H9 (cell line): ENCODE measurements at regions not wholly inside any gene's neighbourhood (a gene's known extent, or its start where the extent isn't known, plus 50 kb on each side); places are given as distances from the start of the nearest gene placed in this dataset.

ENCODE experiments used
- DNase-seq: peaks from one replicate; pipeline ENCODE4 v3.0.0-alpha.2; 2017
- H2AFZ ChIP-seq: one replicate; pipeline ENCODE4 v1.6.1; 2013; ENCODE audit warnings: mild to moderate bottlenecking, low read length, control low read depth, moderate library complexity
- H2AK5ac ChIP-seq: 2 replicates; pipeline ENCODE4 v1.6.1; 2013; ENCODE audit warnings: low read length, control low read depth, mixed read lengths; ENCODE audit not compliant: insufficient read length
- H2BK120ac ChIP-seq: one replicate; pipeline ENCODE4 v1.6.1; 2013; ENCODE audit warnings: low read depth, mild to moderate bottlenecking, low read length, control low read depth, inconsistent platforms; ENCODE audit not compliant: poor library complexity, severe bottlenecking
- H2BK12ac ChIP-seq: 2 replicates; pipeline ENCODE4 v1.6.1; 2013; ENCODE audit warnings: low read length, control low read depth, mixed read lengths, low read depth; ENCODE audit not compliant: insufficient read length
- H2BK15ac ChIP-seq: 2 replicates; pipeline ENCODE4 v1.6.1; 2013; ENCODE audit warnings: low read depth, low read length, control low read depth
- H2BK20ac ChIP-seq: one replicate; pipeline ENCODE4 v1.6.1; 2013; ENCODE audit warnings: low read depth, mild to moderate bottlenecking, low read length, control low read depth, inconsistent platforms; ENCODE audit not compliant: poor library complexity, severe bottlenecking
- H2BK5ac ChIP-seq: 2 replicates; pipeline ENCODE4 v1.6.1; 2013; ENCODE audit warnings: low read length, control low read depth, mixed read lengths; ENCODE audit not compliant: insufficient read length
- H3K14ac ChIP-seq: 2 replicates; pipeline ENCODE4 v1.6.1; 2013; ENCODE audit warnings: low read length, control low read depth; ENCODE audit not compliant: insufficient read depth
- H3K18ac ChIP-seq: 2 replicates; pipeline ENCODE4 v1.6.1; 2013; ENCODE audit warnings: low read depth, mild to moderate bottlenecking, mixed read lengths, low read length, control low read depth; ENCODE audit not compliant: insufficient read length
- H3K23ac ChIP-seq: 2 replicates; pipeline ENCODE4 v1.6.1; 2013; ENCODE audit warnings: low read length, control low read depth, mixed read lengths, low read depth; ENCODE audit not compliant: insufficient read length
- H3K23me2 ChIP-seq: 2 replicates; pipeline ENCODE4 v1.6.1; 2013; ENCODE audit warnings: low read depth, mild to moderate bottlenecking, mixed read lengths, low read length, control low read depth; ENCODE audit not compliant: insufficient read length, poor library complexity, severe bottlenecking
- H3K27ac ChIP-seq: 2 replicates; pipeline ENCODE4 v1.5.1; 2013; ENCODE audit warnings: low read length, control low read depth, mixed read lengths, low read depth; ENCODE audit not compliant: insufficient read length
- H3K27me3 ChIP-seq: 2 replicates; pipeline ENCODE4 v1.6.1; 2013; ENCODE audit warnings: low read length, control low read depth, inconsistent platforms; ENCODE audit not compliant: insufficient read depth
- H3K4ac ChIP-seq: 2 replicates; pipeline ENCODE4 v1.6.1; 2013; ENCODE audit warnings: low read depth, mild to moderate bottlenecking, control low read depth, inconsistent platforms, low read length, moderate library complexity
- H3K4me1 ChIP-seq: 2 replicates; pipeline ENCODE4 v1.6.1; 2013; ENCODE audit warnings: low read length, control low read depth, inconsistent platforms; ENCODE audit not compliant: insufficient read depth
- H3K4me2 ChIP-seq: 2 replicates; pipeline ENCODE4 v1.6.1; 2013; ENCODE audit warnings: low read length, control low read depth, mixed read lengths; ENCODE audit not compliant: insufficient read length, insufficient read depth
- H3K56ac ChIP-seq: 2 replicates; pipeline ENCODE4 v1.6.1; 2013; ENCODE audit warnings: low read depth, mild to moderate bottlenecking, mixed read lengths, low read length, control low read depth; ENCODE audit not compliant: insufficient read length
- H3K79me1 ChIP-seq: 2 replicates; pipeline ENCODE4 v1.6.1; 2013; ENCODE audit warnings: low read depth, mild to moderate bottlenecking, moderate library complexity, low read length, control low read depth, inconsistent platforms; ENCODE audit not compliant: insufficient read depth, poor library complexity, severe bottlenecking
- H3K79me2 ChIP-seq: 2 replicates; pipeline ENCODE4 v1.6.1; 2013; ENCODE audit warnings: low read length, control low read depth, inconsistent platforms; ENCODE audit not compliant: insufficient read depth
- H3K9ac ChIP-seq: 2 replicates; pipeline ENCODE4 v1.6.1; 2013; ENCODE audit warnings: low read length, control low read depth, mixed read lengths; ENCODE audit not compliant: insufficient read length; ENCODE audit errors: extremely low read depth
- H3K9me3 ChIP-seq: one replicate; pipeline ENCODE4 v1.6.1; 2013; ENCODE audit warnings: low read depth, low read length, inconsistent platforms; ENCODE audit not compliant: control insufficient read depth
- H3T11ph ChIP-seq: one replicate; pipeline ENCODE4 v1.6.1; 2013; ENCODE audit warnings: mild to moderate bottlenecking, low read length, control low read depth, inconsistent platforms
- H4K20me1 ChIP-seq: one replicate; pipeline ENCODE4 v1.6.1; 2013; ENCODE audit not compliant: control insufficient read depth, insufficient read length, insufficient read depth
- H4K5ac ChIP-seq: 2 replicates; pipeline ENCODE4 v1.6.1; 2013; ENCODE audit warnings: low read depth, mild to moderate bottlenecking, mixed read lengths, low read length, control low read depth; ENCODE audit not compliant: insufficient read length
- H4K8ac ChIP-seq: replicated peaks from 2 replicates; pipeline ENCODE4 v1.6.1; 2013; ENCODE audit warnings: low read length, control low read depth, mixed read lengths, low read depth; ENCODE audit not compliant: insufficient read length
- H4K91ac ChIP-seq: 2 replicates; pipeline ENCODE4 v1.6.1; 2013; ENCODE audit warnings: low read depth, mild to moderate bottlenecking, moderate library complexity, mixed read lengths, low read length, control low read depth; ENCODE audit not compliant: insufficient read length
- H3K27ac Mint-ChIP-seq, 3 experiments: 2 replicates in 2 of 3; 3 replicates in 1 of 3; pipeline ENCODE4 v1.8.0; 2020 to 2021; ENCODE audit warnings: mixed read lengths in 3 of 3, mild to moderate bottlenecking in 1 of 3, moderate library complexity in 1 of 3
- H3K27me3 Mint-ChIP-seq: 2 replicates; pipeline ENCODE4 v1.8.0; 2021; ENCODE audit warnings: low read depth, mild to moderate bottlenecking, moderate library complexity, mixed read lengths
- H3K36me3 Mint-ChIP-seq, 3 experiments: 2 replicates in 2 of 3; 3 replicates in 1 of 3; pipeline ENCODE4 v1.8.0; 2020 to 2021; ENCODE audit warnings: low read depth in 3 of 3, mixed read lengths in 3 of 3; ENCODE audit not compliant: insufficient read depth in 1 of 3
- H3K4me1 Mint-ChIP-seq, 2 experiments: 2 replicates each; pipeline ENCODE4 v1.8.0; 2020; ENCODE audit warnings: mixed read lengths in 2 of 2
- H3K4me3 Mint-ChIP-seq, 2 experiments: 2 replicates in 1 of 2; 3 replicates in 1 of 2; pipeline ENCODE4 v1.8.0; 2020 to 2021; ENCODE audit warnings: mild to moderate bottlenecking in 2 of 2, mixed read lengths in 2 of 2, moderate library complexity in 1 of 2
- H3K9me3 Mint-ChIP-seq, 2 experiments: 2 replicates in 1 of 2; 3 replicates in 1 of 2; pipeline ENCODE4 v1.8.0; 2020; ENCODE audit warnings: mild to moderate bottlenecking in 2 of 2, mixed read lengths in 2 of 2, moderate library complexity in 1 of 2
- CTCF ChIP-seq: fragments of 200-600 bp; sonication (generic); conservative IDR thresholded peaks from 3 replicates; pipeline ENCODE4 v1.8.0; 2021; ENCODE audit warnings: antibody characterized with exemption, mild to moderate bottlenecking
- WGBS: extraction: QIAGEN DNeasy Blood & Tissue Kit; methylation state at CpG from one replicate; pipeline ENCODE4 v1.1.7; 2013; ENCODE audit warnings: missing lambda C conversion rate, low lambda C conversion rate, mixed read lengths; ENCODE audit not compliant: insufficient read length; ENCODE audit errors: extremely low coverage; 5-methylcytosine and 5-hydroxymethylcytosine counted together

- Histone ChIP-seq H3K4ac (no peak overlapping the region), H2AK5ac (no peak overlapping the region), H2BK15ac (no peak overlapping the region), H2BK5ac (no peak overlapping the region), H4K91ac (no peak overlapping the region), H3K23me2 (no peaks in the 10 kb centered on the region), H4K20me1 (peaks cover 3% of the 10 kb centered on the region), H2BK20ac (no peak overlapping the region), H2BK12ac (no peak overlapping the region), H4K5ac (no peak overlapping the region), H3K56ac (no peak overlapping the region), H3K9me3 (no peaks in the 10 kb centered on the region), H3K27me3 (no peaks in the 10 kb centered on the region; the same call in 1 of the 2 replicates), H3K4me1 (no peaks in the 10 kb centered on the region), H3K4me2 (no peak overlapping the region), H3K23ac (no peak overlapping the region), H3K79me1 (no peaks in the 10 kb centered on the region), H3K9ac (no peak overlapping the region), H3K18ac (no peak overlapping the region), H3K14ac (no peak overlapping the region), H2BK120ac (no peak overlapping the region), H3K27ac (no peak overlapping the region), H3T11ph (no peak overlapping the region), H3K79me2 (no peaks in the 10 kb centered on the region), H2AFZ (no peak overlapping the region), H4K8ac (no peak overlapping the region)
- Mint-ChIP-seq H3K4me1 (peaks cover 29% of the 10 kb centered on the region in 2 experiments), H3K4me3 (no peak overlapping the region), H3K27me3 (peaks cover 44% of the 10 kb centered on the region), H3K36me3 (peaks cover 0 to 1% (median under 1%) of the 10 kb centered on the region in 3 experiments; a peak in 2 of 7 replicates), H3K27ac (no peak overlapping the region), H3K9me3 (peaks cover 0 to under 1% of the 10 kb centered on the region in 2 experiments; a peak in 2 of 5 replicates)
- no peak for DNase-seq
- no CpG with 5 or more reads among the region's 11 CpGs for WGBS
- no peak for TF ChIP-seq CTCF
Measured at GRCh38 chr17:77769762-77770161, 188.7 kb upstream of the TNRC6C start.
